OCI-LY3 (cell line): ENCODE measurements at regions not wholly inside any gene's neighbourhood (a gene's known extent, or its start where the extent isn't known, plus 50 kb on each side); places are given as distances from the start of the nearest gene placed in this dataset.
"Not testable (repeated sequence)": the region's sequence is repeated elsewhere in the genome, so short reads cannot be mapped to it uniquely, and the experiment has no call there.

ENCODE experiments used
- H2AFZ ChIP-seq: fragments of 200-600, 300-600 bp; shearing (Covaris generic); 2 replicates; pipeline ENCODE4 v1.6.0; 2014; ENCODE audit warnings: antibody characterized with exemption, low read depth, low read length
- H3K27ac ChIP-seq: fragments of 200-600, 300-600 bp; sonication (generic); 2 replicates; pipeline ENCODE4 v1.5.1; 2014; ENCODE audit warnings: mild to moderate bottlenecking, low read length, moderate library complexity, mixed read lengths
- H3K27me3 ChIP-seq: fragments of 200-600, 300-600 bp; sonication (generic); 2 replicates; pipeline ENCODE4 v1.6.1; 2014; ENCODE audit warnings: low read depth, low read length, mixed read lengths
- H3K36me3 ChIP-seq: fragments of 200-600, 300-600 bp; sonication (generic); replicated peaks from 2 replicates; pipeline ENCODE3; 2014; ENCODE audit warnings: low read depth, low read length, mixed read lengths
- H3K4me1 ChIP-seq: fragments of 300-600, 200-600 bp; sonication (generic); 2 replicates; pipeline ENCODE4 v1.6.1; 2014; ENCODE audit warnings: low read length, mixed read lengths
- H3K4me2 ChIP-seq: fragments of 200-600, 300-600 bp; sonication (generic); 2 replicates; pipeline ENCODE4 v1.6.1; 2014; ENCODE audit warnings: low read length, mixed read lengths
- H3K4me3 ChIP-seq: fragments of 300-600, 200-600 bp; sonication (generic); 2 replicates; pipeline ENCODE4 v1.5.1; 2014; ENCODE audit warnings: antibody characterized with exemption, mild to moderate bottlenecking, low read length, moderate library complexity
- H3K79me2 ChIP-seq: fragments of 300-600, 200-600 bp; shearing (Covaris generic); 2 replicates; pipeline ENCODE4 v1.6.1; 2014; ENCODE audit warnings: mild to moderate bottlenecking, low read length, mixed read lengths
- H3K9ac ChIP-seq: fragments of 300-600, 200-600 bp; shearing (Covaris generic); 2 replicates; pipeline ENCODE4 v1.6.0; 2014; ENCODE audit warnings: mild to moderate bottlenecking, low read length, moderate library complexity
- H3K9me3 ChIP-seq: fragments of 200-600, 300-600 bp; shearing (Covaris generic); 2 replicates; pipeline ENCODE4 v1.6.1; 2014; ENCODE audit warnings: low read length, mixed read lengths; ENCODE audit not compliant: insufficient read depth
- H4K20me1 ChIP-seq: fragments of 200-600, 300-600 bp; sonication (generic); 2 replicates; pipeline ENCODE4 v1.6.1; 2016; ENCODE audit warnings: low read length, mixed read lengths; ENCODE audit not compliant: insufficient read depth
- CTCF ChIP-seq: fragments of 200-600, 300-600 bp; sonication (generic); IDR thresholded peaks from 2 replicates; pipeline ENCODE4 v1.5.1; 2014; ENCODE audit warnings: antibody characterized with exemption, low read length, low read depth
- EZH2phosphoT487 ChIP-seq: fragments of 200-600 bp; shearing (Covaris generic); IDR thresholded peaks from 2 replicates; pipeline ENCODE4 v1.6.1; 2018; ENCODE audit warnings: antibody characterized with exemption, mixed run types, low read depth

- Histone ChIP-seq H3K4me1 (no peaks in the 10 kb centered on the region), H3K27ac (no peak overlapping the region), H3K9me3 (no peaks in the 10 kb centered on the region), H4K20me1 (no peaks in the 10 kb centered on the region), H3K79me2 (no peaks in the 10 kb centered on the region), H3K4me2 (no peak overlapping the region), H2AFZ (no peak overlapping the region), H3K36me3 (no peaks in the 10 kb centered on the region), H3K27me3 (no peaks in the 10 kb centered on the region), H3K9ac (no peak overlapping the region), H3K4me3 (no peak overlapping the region)
- TF ChIP-seq CTCF, result no peak
- no peak for TF ChIP-seq EZH2phosphoT487
Measured at GRCh38 chr17:70520956-70521355, 351.6 kb downstream of the KCNJ2 start.

DNA sequence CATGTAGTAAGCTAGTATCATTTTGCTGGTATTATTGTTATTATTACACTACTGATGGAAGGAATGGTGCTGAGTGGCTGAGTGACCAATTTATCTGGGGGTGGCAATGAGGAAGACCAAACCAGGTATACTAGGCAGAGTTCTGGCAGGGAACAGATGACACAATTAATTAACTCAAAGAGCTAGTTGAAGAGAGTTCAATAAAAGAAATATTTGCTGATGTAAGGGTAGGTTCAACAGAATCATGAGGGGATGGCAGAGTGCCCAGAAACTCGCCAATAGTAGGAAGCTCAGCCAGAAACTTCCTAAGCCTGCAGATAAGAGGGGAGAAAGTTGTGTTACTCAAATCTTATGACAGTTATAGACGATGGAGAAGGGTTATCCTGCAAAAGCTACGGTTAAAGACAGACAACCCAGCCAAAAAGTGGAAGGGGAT is 352.5 kb downstream of the KCNJ2 start:
- H2AFZ ChIP-seq, result no peak overlapping the region
- TF ChIP-seq CTCF (no peak), EZH2phosphoT487 (no peak)

DNA sequence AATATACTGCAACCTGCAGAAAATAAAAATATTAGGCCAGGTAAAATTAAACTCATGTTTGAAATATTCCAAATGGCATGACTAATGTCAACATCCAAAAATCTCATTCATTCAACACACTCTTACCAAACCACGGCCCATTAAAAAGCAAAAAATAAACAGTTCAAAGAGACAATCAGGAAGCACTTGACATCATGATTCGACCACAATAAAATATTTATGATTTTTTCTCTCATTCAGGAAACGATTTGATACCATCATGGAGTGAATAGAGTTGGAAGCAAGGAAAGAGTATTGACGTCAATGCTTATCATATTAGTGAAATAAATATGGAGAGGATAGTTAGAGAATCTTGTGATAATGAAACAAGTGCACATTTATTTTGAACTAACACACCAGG is 354.1 kb downstream of the KCNJ2 start:
- peaks cover 10% of the 10 kb centered on the region for H3K4me1 ChIP-seq
- H3K79me2 ChIP-seq, result no peaks in the 10 kb centered on the region
- no peak overlapping the region for H3K4me3 ChIP-seq
- H3K9ac ChIP-seq, result no peak overlapping the region
- no peak overlapping the region for H2AFZ ChIP-seq
- no peaks in the 10 kb centered on the region for H3K36me3 ChIP-seq
- no peak overlapping the region for H3K4me2 ChIP-seq
- no peak for TF ChIP-seq CTCF
- TF ChIP-seq EZH2phosphoT487, result no peak
- no peaks in the 10 kb centered on the region for H3K27me3 ChIP-seq
- H3K27ac ChIP-seq, result no peak overlapping the region
- H4K20me1 ChIP-seq, result no peaks in the 10 kb centered on the region
- H3K9me3 ChIP-seq, result no peaks in the 10 kb centered on the region

More for the DNA sequence above, 352.5 kb downstream of the KCNJ2 start:
- Histone ChIP-seq H3K27me3 (no peaks in the 10 kb centered on the region), H3K4me1 (peaks cover under 1% of the 10 kb centered on the region; the same call in 1 of the 2 replicates), H3K36me3 (no peaks in the 10 kb centered on the region), H3K9me3 (no peaks in the 10 kb centered on the region), H3K79me2 (no peaks in the 10 kb centered on the region), H3K9ac (no peak overlapping the region), H4K20me1 (no peaks in the 10 kb centered on the region), H3K4me2 (no peak overlapping the region), H3K4me3 (no peak overlapping the region), H3K27ac (no peak overlapping the region)

DNA sequence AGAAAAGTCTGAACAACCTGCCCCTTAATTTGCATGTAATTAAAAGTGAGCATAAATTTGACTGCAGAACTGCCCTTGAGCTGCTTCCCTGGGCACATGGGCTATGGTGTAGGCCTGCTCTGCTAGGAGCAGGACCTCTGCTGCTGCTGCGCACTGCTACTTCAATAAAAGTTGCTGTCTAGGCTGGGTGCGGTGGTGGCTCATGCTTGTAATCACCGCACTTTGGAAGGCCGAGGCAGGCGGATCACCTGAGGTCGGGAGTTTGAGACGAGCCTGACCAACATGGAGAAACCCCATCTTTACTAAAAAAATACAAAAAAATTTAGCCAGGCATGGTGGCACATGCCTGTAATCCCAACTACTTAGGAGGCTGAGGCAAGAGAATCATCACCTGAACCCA is 355.7 kb downstream of the KCNJ2 start:
- not testable (repeated sequence) for H3K27ac ChIP-seq, H3K79me2 ChIP-seq, H3K4me3 ChIP-seq, H3K36me3 ChIP-seq, H3K27me3 ChIP-seq, H3K9me3 ChIP-seq, H4K20me1 ChIP-seq, H3K4me2 ChIP-seq, H3K9ac ChIP-seq, H2AFZ ChIP-seq
- peaks cover 10% of the 10 kb centered on the region for H3K4me1 ChIP-seq

DNA sequence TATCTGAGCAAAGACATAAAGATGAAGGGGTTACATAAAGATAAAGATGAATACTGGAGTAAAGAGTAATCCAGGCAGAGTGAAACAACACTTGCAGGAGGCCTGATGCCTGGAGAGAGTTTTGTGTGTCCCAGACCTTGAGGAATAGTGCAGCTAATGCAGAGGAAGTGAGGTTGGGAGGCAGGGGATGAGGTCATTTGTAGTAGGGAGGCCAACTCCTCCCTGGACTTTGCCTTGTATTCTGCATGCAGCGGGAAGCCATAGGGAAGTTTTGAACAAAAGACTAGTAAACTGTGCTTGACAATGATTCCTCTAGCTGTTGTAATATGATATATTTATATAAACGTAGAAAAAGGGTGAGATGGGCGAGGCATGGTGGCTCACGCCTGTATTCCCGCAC is 356.6 kb downstream of the KCNJ2 start:
- Histone ChIP-seq H3K9me3 (no peaks in the 10 kb centered on the region), H3K4me3 (no peak overlapping the region), H3K27ac (no peak overlapping the region), H3K79me2 (no peaks in the 10 kb centered on the region), H4K20me1 (no peaks in the 10 kb centered on the region), H3K4me1 (peaks cover 10% of the 10 kb centered on the region), H3K36me3 (no peaks in the 10 kb centered on the region), H3K9ac (no peak overlapping the region), H2AFZ (no peak overlapping the region), H3K27me3 (no peaks in the 10 kb centered on the region), H3K4me2 (no peak overlapping the region)
- TF ChIP-seq CTCF (no peak), EZH2phosphoT487 (no peak)
